Neural progenitor cell (in vitro differentiated cells): ENCODE measurements at regions not wholly inside any gene's neighbourhood (a gene's known extent, or its start where the extent isn't known, plus 50 kb on each side); places are given as distances from the start of the nearest gene placed in this dataset.

ENCODE experiments used
- DNase-seq: peaks from one replicate; pipeline ENCODE4 v3.0.0-alpha.2; 2016; ENCODE audit warnings: low spot score
- H2AFZ ChIP-seq: fragments of 200-600 bp; sonication (generic); replicated peaks from 2 replicates; pipeline ENCODE4 v1.6.1; 2016; ENCODE audit warnings: antibody characterized with exemption
- H3F3A ChIP-seq: fragments of 200-600 bp; sonication (generic); 2 replicates; pipeline ENCODE4 v1.6.1; 2016; ENCODE audit warnings: antibody characterized with exemption, low read depth
- H3K27ac ChIP-seq: fragments of 200-600 bp; sonication (generic); 2 replicates; pipeline ENCODE4 v1.5.1; 2016; ENCODE audit warnings: mild to moderate bottlenecking
- H3K27me3 ChIP-seq: fragments of 200-600 bp; sonication (generic); 2 replicates; pipeline ENCODE4 v1.6.1; 2016; ENCODE audit warnings: mild to moderate bottlenecking, moderate library complexity
- H3K36me3 ChIP-seq: fragments of 200-600 bp; sonication (generic); 2 replicates; pipeline ENCODE4 v1.5.1; 2016
- H3K4me1 ChIP-seq: fragments of 200-600 bp; sonication (generic); 2 replicates; pipeline ENCODE4 v1.6.1; 2016; ENCODE audit warnings: mixed run types
- H3K4me2 ChIP-seq: fragments of 200-600 bp; sonication (generic); 2 replicates; pipeline ENCODE4 v1.6.1; 2016
- H3K4me3 ChIP-seq: fragments of 200-600 bp; sonication (generic); 2 replicates; pipeline ENCODE4 v1.5.1; 2016
- H3K79me2 ChIP-seq: fragments of 200-600 bp; sonication (generic); 2 replicates; pipeline ENCODE4 v1.6.1; 2016; ENCODE audit warnings: low read depth
- H3K9ac ChIP-seq: fragments of 200-600 bp; sonication (generic); 2 replicates; pipeline ENCODE4 v1.6.1; 2016
- H3K9me3 ChIP-seq: fragments of 200-600 bp; sonication (generic); 2 replicates; pipeline ENCODE4 v1.5.1; 2016; ENCODE audit warnings: low read depth
- H4K20me1 ChIP-seq: fragments of 200-600 bp; sonication (generic); 2 replicates; pipeline ENCODE4 v1.6.1; 2016; ENCODE audit warnings: low read depth
- H3K27ac Mint-ChIP-seq: 3 replicates; pipeline ENCODE4 v1.8.0; 2021; ENCODE audit warnings: mixed read lengths
- H3K27me3 Mint-ChIP-seq: 2 replicates; pipeline ENCODE4 v1.8.0; 2022; ENCODE audit warnings: low read depth, mild to moderate bottlenecking, inconsistent platforms, moderate library complexity, mixed read lengths; ENCODE audit not compliant: insufficient read depth
- H3K36me3 Mint-ChIP-seq: 3 replicates; pipeline ENCODE4 v1.8.0; 2021; ENCODE audit warnings: mixed read lengths
- H3K4me1 Mint-ChIP-seq: 3 replicates; pipeline ENCODE4 v1.8.0; 2021; ENCODE audit warnings: mixed read lengths
- H3K4me3 Mint-ChIP-seq: 3 replicates; pipeline ENCODE4 v1.8.0; 2021; ENCODE audit warnings: mild to moderate bottlenecking, moderate library complexity, mixed read lengths
- H3K9me3 Mint-ChIP-seq: 3 replicates; pipeline ENCODE4 v1.8.0; 2020; ENCODE audit warnings: mixed read lengths
- EZH2 ChIP-seq: fragments of 200-600 bp; sonication (generic); IDR thresholded peaks from 2 replicates; pipeline ENCODE4 v1.6.1; 2017; ENCODE audit warnings: antibody characterized with exemption, mild to moderate bottlenecking, moderate library complexity
- EZH2phosphoT487 ChIP-seq: fragments of 200-600 bp; sonication (generic); IDR thresholded peaks from 2 replicates; pipeline ENCODE4 v1.6.1; 2017; ENCODE audit warnings: antibody characterized with exemption
- TF ChIP-seq, protein P1 (sequence below): fragments of 200-600 bp; sonication (generic); IDR thresholded peaks from 2 replicates; pipeline ENCODE4 v1.5.1; 2017; ENCODE audit warnings: antibody characterized with exemption, mild to moderate bottlenecking

- no peaks in the 10 kb centered on the region for H3K27me3 ChIP-seq
- no peaks in the 10 kb centered on the region for H3K9me3 ChIP-seq
- TF ChIP-seq, protein P1, sequence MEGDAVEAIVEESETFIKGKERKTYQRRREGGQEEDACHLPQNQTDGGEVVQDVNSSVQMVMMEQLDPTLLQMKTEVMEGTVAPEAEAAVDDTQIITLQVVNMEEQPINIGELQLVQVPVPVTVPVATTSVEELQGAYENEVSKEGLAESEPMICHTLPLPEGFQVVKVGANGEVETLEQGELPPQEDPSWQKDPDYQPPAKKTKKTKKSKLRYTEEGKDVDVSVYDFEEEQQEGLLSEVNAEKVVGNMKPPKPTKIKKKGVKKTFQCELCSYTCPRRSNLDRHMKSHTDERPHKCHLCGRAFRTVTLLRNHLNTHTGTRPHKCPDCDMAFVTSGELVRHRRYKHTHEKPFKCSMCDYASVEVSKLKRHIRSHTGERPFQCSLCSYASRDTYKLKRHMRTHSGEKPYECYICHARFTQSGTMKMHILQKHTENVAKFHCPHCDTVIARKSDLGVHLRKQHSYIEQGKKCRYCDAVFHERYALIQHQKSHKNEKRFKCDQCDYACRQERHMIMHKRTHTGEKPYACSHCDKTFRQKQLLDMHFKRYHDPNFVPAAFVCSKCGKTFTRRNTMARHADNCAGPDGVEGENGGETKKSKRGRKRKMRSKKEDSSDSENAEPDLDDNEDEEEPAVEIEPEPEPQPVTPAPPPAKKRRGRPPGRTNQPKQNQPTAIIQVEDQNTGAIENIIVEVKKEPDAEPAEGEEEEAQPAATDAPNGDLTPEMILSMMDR: no peak
- TF ChIP-seq EZH2 (no peak), EZH2phosphoT487 (no peak)
- H3F3A ChIP-seq: no peaks in the 10 kb centered on the region
- H3K4me2 ChIP-seq: no peak overlapping the region
- H3K4me1 ChIP-seq: no peaks in the 10 kb centered on the region
- Mint-ChIP-seq H3K27me3 (peaks cover 2% of the 10 kb centered on the region), H3K4me3 (no peak overlapping the region), H3K9me3 (peaks cover under 1% of the 10 kb centered on the region), H3K4me1 (peaks cover 2% of the 10 kb centered on the region), H3K27ac (no peak overlapping the region), H3K36me3 (no peaks in the 10 kb centered on the region)
- H3K9ac ChIP-seq: no peak overlapping the region
- no peak for DNase-seq
- no peak overlapping the region for H2AFZ ChIP-seq
- no peak overlapping the region for H3K4me3 ChIP-seq
- no peaks in the 10 kb centered on the region for H3K36me3 ChIP-seq
- H3K79me2 ChIP-seq: no peaks in the 10 kb centered on the region
- H4K20me1 ChIP-seq: no peaks in the 10 kb centered on the region
- H3K27ac ChIP-seq: no peak overlapping the region
Observed at GRCh38 chr3:80099559-80100066, 331.8 kb upstream of the ROBO1 start.

GRCh38 chr3:80097674-80098073 lies 329.9 kb upstream of the ROBO1 start:
- no peaks in the 10 kb centered on the region for H3K27me3 ChIP-seq
- H3K9me3 ChIP-seq: no peaks in the 10 kb centered on the region
- no peak overlapping the region for H3K4me3 ChIP-seq
- no peak overlapping the region for H3K27ac ChIP-seq
- no peaks in the 10 kb centered on the region for H3K4me1 ChIP-seq
- H3K4me2 ChIP-seq: no peak overlapping the region
- H3K79me2 ChIP-seq: no peaks in the 10 kb centered on the region
- H3K4me1 Mint-ChIP-seq: peaks cover 5% of the 10 kb centered on the region
- H2AFZ ChIP-seq: no peak overlapping the region
- H3K9me3 Mint-ChIP-seq: no peaks in the 10 kb centered on the region
- no peak overlapping the region for H3K27ac Mint-ChIP-seq
- H3K4me3 Mint-ChIP-seq: no peak overlapping the region
- no peak for DNase-seq
- H3K27me3 Mint-ChIP-seq: peaks cover 2% of the 10 kb centered on the region
- H3F3A ChIP-seq: no peaks in the 10 kb centered on the region
- no peaks in the 10 kb centered on the region for H3K36me3 Mint-ChIP-seq
- no peaks in the 10 kb centered on the region for H4K20me1 ChIP-seq
- TF ChIP-seq, protein P1: no peak
- TF ChIP-seq EZH2 (no peak), EZH2phosphoT487 (no peak)
- H3K9ac ChIP-seq: no peak overlapping the region
- no peaks in the 10 kb centered on the region for H3K36me3 ChIP-seq

- Histone ChIP-seq H3K27ac (no peak overlapping the region), H3K79me2 (no peaks in the 10 kb centered on the region), H3F3A (no peaks in the 10 kb centered on the region), H3K9me3 (no peaks in the 10 kb centered on the region), H3K4me1 (no peaks in the 10 kb centered on the region), H2AFZ (peak overlapping the region; percentile 38), H3K27me3 (no peaks in the 10 kb centered on the region), H3K9ac (no peak overlapping the region), H4K20me1 (no peaks in the 10 kb centered on the region), H3K4me3 (no peak overlapping the region), H3K36me3 (no peaks in the 10 kb centered on the region), H3K4me2 (no peak overlapping the region)
- H3K4me1 Mint-ChIP-seq: peaks cover 5% of the 10 kb centered on the region
- TF ChIP-seq, protein P1: no peak
- no peak for TF ChIP-seq EZH2phosphoT487
- no peak for TF ChIP-seq EZH2
- no peak overlapping the region for H3K27ac Mint-ChIP-seq
- H3K36me3 Mint-ChIP-seq: no peaks in the 10 kb centered on the region
- H3K9me3 Mint-ChIP-seq: no peaks in the 10 kb centered on the region
- no peak for DNase-seq
- no peak overlapping the region for H3K4me3 Mint-ChIP-seq
- peaks cover 2% of the 10 kb centered on the region for H3K27me3 Mint-ChIP-seq
Observed at GRCh38 chr3:80096909-80097308, 329.1 kb upstream of the ROBO1 start.
